ENCODE measurements at regions not wholly inside any gene's neighbourhood (a gene's known extent, or its start where the extent isn't known, plus 50 kb on each side); places are given as distances from the start of the nearest gene placed in this dataset.
A peak's percentile ranks its signal among the peaks of the same experiment; 100 is the strongest.

DNA sequence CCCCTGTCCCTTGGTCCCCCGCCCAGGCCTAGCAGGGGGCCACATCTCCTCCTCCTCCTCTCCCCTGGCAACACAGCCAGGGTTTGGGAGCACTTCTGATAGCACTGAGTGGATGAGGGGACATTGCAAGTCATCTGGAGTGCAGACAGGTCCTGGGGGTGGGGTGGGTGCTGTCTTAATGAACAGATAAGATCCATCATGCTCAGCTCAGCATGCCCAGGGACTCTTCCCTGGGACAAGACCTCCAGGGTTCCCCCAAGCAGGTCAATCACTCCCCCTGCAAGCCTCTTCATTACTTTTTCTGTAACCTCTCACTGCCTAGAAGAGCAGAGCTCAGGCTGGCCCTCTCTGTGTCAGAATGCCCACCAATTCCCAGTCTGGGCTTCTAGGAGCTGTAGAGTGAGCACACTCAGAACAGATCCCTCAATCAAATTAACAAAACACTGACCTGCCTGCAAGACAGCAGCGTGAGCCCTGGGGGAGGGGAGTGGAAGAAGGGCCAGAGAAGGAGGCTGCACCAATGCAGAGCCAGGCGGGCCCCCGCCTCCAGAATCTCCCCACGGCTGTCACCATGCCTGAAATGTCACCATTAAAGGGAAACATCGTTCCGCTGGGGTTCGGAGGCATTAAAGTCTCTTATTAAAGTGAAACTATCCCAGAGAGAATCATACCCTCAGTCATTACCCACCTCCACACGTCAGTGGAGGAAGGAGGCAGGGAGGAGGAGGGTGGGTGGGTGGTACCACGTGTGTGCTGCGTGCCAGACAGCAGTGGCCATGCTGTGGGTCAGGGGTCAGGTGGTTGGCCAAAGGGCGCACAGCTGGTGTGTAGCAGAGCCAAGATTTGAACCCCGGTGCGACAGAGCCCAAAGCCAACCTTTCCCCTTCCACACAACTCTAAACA is 114.7 kb upstream of the LINGO1 start:
- Mint-ChIP-seq H3K4me1 (peaks cover 5 to 10% (median 7%) of the 10 kb centered on the region in 3 donors), H3K9me3 (no peaks in the 10 kb centered on the region), H3K36me3 (no peaks in the 10 kb centered on the region), H3K4me3 (peak overlapping the region in 1 of 3 donors; percentile 39), H3K27me3 (peaks cover 0 to 11% of the 10 kb centered on the region in 2 donors), H3K27ac (no peak overlapping the region)
- H3K27me3 ChIP-seq (replicated peaks in 1 of 2; ENCODE audit: control insufficient read depth in 2 of 2, extremely low read depth in 1 of 2, insufficient read depth in 2 of 2, low read length in 1 of 2), result peaks cover 0 to 35% of the 10 kb centered on the region in 2 experiments
- H3K36me3 ChIP-seq (ENCODE audit: control insufficient read depth in 2 of 2, extremely low read depth in 1 of 2, insufficient read depth in 1 of 2, low read length in 1 of 2), result no peaks in the 10 kb centered on the region
- no peak for ATAC-seq (replicated peaks in 1 of 4)
- H3K4me3 ChIP-seq (ENCODE audit: control insufficient read depth in 1 of 2, extremely low read depth in 1 of 2, low read length in 1 of 2), result no peak overlapping the region
- H3K4me1 ChIP-seq (ENCODE audit: control insufficient read depth in 1 of 2, extremely low read depth in 1 of 2, insufficient read depth in 2 of 2, low read length in 2 of 2), result no peaks in the 10 kb centered on the region
- H3K9me3 ChIP-seq, result no peaks in the 10 kb centered on the region
- POLR2A ChIA-PET, result no interaction called here
- no peak for DNase-seq
- CTCF ChIA-PET, result no interaction called here
- WGBS (ENCODE audit: insufficient coverage), result 72% methylated on average over 4 of the region's 14 CpGs
- H3K27ac ChIP-seq (ENCODE audit: low read length), result no peak overlapping the region

DNA sequence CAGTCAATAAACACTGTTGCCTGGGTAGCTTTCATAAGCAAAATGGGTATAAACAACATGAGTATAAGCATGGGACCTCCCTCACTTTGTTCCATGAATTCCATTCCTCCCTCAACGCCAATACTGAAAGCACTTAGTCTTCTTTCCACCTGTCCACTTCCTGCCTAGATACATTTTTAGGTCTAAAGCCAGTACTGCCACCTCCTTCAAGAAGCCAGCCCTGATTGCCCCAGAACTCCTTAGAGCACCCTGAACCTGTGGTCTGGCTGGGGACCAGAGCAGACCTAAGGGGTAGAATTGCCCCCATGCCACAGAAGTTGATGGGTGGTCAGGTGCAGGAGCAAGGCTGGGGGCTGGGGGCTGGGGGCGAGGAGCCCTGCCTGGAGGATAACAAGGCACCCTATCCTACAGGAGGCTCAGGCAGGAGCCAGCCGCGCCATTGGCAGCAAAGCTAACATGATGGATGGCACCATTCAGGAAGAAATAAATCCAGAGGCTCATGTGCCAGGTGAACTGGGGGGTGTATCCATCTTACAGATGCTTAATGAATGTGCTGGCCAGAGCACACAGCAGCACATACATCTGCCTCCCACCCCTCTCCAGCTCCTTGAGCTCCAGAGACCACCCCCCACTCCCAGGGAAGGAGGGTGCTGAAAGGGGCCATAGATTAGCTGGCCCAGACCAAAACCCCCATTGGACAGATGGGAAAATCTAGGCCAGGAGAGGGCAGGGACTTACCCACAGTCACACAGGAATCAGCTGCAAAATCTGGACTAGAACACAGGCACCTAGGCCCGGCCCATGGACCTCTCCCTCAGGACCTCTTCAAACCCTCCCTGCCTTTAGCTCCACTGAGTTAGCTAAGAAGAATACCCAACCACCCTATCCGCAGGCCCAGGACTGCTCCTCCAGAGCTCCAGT is 113.8 kb upstream of the LINGO1 start:
- H3K9me3 ChIP-seq, result no peaks in the 10 kb centered on the region
- POLR2A ChIA-PET, result no interaction called here
- DNase-seq (no peak), ATAC-seq (replicated peaks in 1 of 4) (no peak)
- H3K36me3 Mint-ChIP-seq, result no peaks in the 10 kb centered on the region
- H3K4me1 Mint-ChIP-seq, result peaks cover 5 to 10% (median 7%) of the 10 kb centered on the region in 3 donors
- H3K27ac ChIP-seq (ENCODE audit: low read length), result no peak overlapping the region
- no peaks in the 10 kb centered on the region for H3K36me3 ChIP-seq (ENCODE audit: control insufficient read depth in 2 of 2, extremely low read depth in 1 of 2, insufficient read depth in 1 of 2, low read length in 1 of 2)
- 50% methylated on average over 1 of the region's 6 CpGs for WGBS (ENCODE audit: insufficient coverage)
- no peak overlapping the region for H3K27ac Mint-ChIP-seq
- H3K9me3 Mint-ChIP-seq, result no peaks in the 10 kb centered on the region
- peaks cover 0 to 11% of the 10 kb centered on the region in 2 donors for H3K27me3 Mint-ChIP-seq
- peaks cover 0 to 44% of the 10 kb centered on the region in 2 experiments for H3K27me3 ChIP-seq (replicated peaks in 1 of 2; ENCODE audit: control insufficient read depth in 2 of 2, extremely low read depth in 1 of 2, insufficient read depth in 2 of 2, low read length in 1 of 2)
- H3K4me1 ChIP-seq (ENCODE audit: control insufficient read depth in 1 of 2, extremely low read depth in 1 of 2, insufficient read depth in 2 of 2, low read length in 2 of 2), result no peaks in the 10 kb centered on the region
- CTCF ChIA-PET, result no interaction called here
- H3K4me3 ChIP-seq (ENCODE audit: control insufficient read depth in 1 of 2, extremely low read depth in 1 of 2, low read length in 1 of 2), result no peak overlapping the region
- no peak overlapping the region for H3K4me3 Mint-ChIP-seq

DNA sequence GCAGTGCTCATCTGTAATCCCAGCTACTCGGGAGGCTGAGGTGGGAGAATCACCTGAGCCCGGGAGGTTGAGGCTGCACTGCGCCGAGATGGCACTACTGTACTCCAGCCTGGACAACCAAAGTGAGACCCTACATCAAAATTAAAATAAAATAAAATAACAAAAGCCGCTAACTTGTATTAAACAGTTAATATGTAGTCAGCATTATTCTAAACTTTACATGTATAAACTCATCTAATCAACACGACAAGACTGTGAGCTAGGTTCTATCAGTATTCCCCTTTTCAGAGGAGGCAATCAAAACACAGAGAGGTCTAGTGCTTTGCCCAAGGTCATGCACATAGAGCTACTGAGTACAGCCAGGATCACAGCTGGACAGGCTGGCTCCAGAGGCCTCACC is 111.7 kb upstream of the LINGO1 start:
- Mint-ChIP-seq H3K4me3 (no peak overlapping the region), H3K27ac (no peak overlapping the region), H3K36me3 (no peaks in the 10 kb centered on the region), H3K4me1 (peaks cover 5 to 10% (median 7%) of the 10 kb centered on the region in 3 donors), H3K9me3 (no peaks in the 10 kb centered on the region), H3K27me3 (peaks cover 5 to 24% of the 10 kb centered on the region in 2 donors)
- Histone ChIP-seq H3K36me3 (ENCODE audit: control insufficient read depth in 2 of 2, extremely low read depth in 1 of 2, insufficient read depth in 1 of 2, low read length in 1 of 2) (no peaks in the 10 kb centered on the region), H3K4me1 (ENCODE audit: control insufficient read depth in 1 of 2, extremely low read depth in 1 of 2, insufficient read depth in 2 of 2, low read length in 2 of 2) (no peaks in the 10 kb centered on the region), H3K9me3 (no peaks in the 10 kb centered on the region), H3K4me3 (ENCODE audit: control insufficient read depth in 1 of 2, extremely low read depth in 1 of 2, low read length in 1 of 2) (no peak overlapping the region), H3K27ac (ENCODE audit: low read length) (no peak overlapping the region), H3K27me3 (replicated peaks in 1 of 2; ENCODE audit: control insufficient read depth in 2 of 2, extremely low read depth in 1 of 2, insufficient read depth in 2 of 2, low read length in 1 of 2) (peaks cover 0 to 55% of the 10 kb centered on the region in 2 experiments)
- WGBS (ENCODE audit: insufficient coverage), result no CpG with 5 or more reads among the region's 6 CpGs
- ChIA-PET CTCF (no interaction called here), POLR2A (no interaction called here)
- no peak for ATAC-seq (replicated peaks in 1 of 4)
- DNase-seq, result no peak

DNA sequence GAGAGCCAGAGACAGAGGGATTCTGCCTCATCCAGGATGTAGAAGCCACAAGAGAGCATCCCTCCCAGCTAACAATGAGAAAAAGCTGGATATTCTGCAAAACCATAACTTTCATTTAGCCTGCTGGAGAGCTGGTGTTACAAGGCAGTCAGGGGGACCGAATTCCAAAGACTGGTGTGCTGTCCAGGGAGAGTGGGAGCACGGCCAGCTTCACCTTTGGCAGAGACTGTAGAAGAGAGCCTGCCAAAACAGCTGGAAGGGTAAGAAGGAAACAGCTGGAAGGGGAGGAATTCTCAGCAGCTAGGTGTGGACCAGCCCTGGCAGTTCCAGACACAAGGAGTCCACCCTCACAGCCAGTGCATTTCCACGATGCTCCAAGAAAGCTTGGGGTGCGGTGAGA is 109.9 kb upstream of the LINGO1 start:
- no peaks in the 10 kb centered on the region for H3K9me3 Mint-ChIP-seq
- H3K4me1 ChIP-seq (ENCODE audit: control insufficient read depth in 1 of 2, extremely low read depth in 1 of 2, insufficient read depth in 2 of 2, low read length in 2 of 2), result no peaks in the 10 kb centered on the region
- no peak for DNase-seq
- POLR2A ChIA-PET, result no interaction called here
- no peaks in the 10 kb centered on the region for H3K9me3 ChIP-seq
- H3K4me1 Mint-ChIP-seq, result peaks cover 4% of the 10 kb centered on the region in 3 donors
- ATAC-seq (replicated peaks in 1 of 4), result no peak
- CTCF ChIA-PET, result no interaction called here
- H3K36me3 Mint-ChIP-seq, result no peaks in the 10 kb centered on the region
- no peaks in the 10 kb centered on the region for H3K36me3 ChIP-seq (ENCODE audit: control insufficient read depth in 2 of 2, extremely low read depth in 1 of 2, insufficient read depth in 1 of 2, low read length in 1 of 2)
- H3K4me3 ChIP-seq (ENCODE audit: control insufficient read depth in 1 of 2, extremely low read depth in 1 of 2, low read length in 1 of 2), result no peak overlapping the region
- no peak overlapping the region for H3K27ac Mint-ChIP-seq
- 78% methylated on average over 4 of the region's 4 CpGs for WGBS (ENCODE audit: insufficient coverage)
- H3K27me3 ChIP-seq (replicated peaks in 1 of 2; ENCODE audit: control insufficient read depth in 2 of 2, extremely low read depth in 1 of 2, insufficient read depth in 2 of 2, low read length in 1 of 2), result peaks cover 0 to 59% of the 10 kb centered on the region in 2 experiments
- H3K27me3 Mint-ChIP-seq, result peaks cover 13 to 30% of the 10 kb centered on the region in 2 donors
- no peak overlapping the region for H3K4me3 Mint-ChIP-seq
- H3K27ac ChIP-seq (ENCODE audit: low read length), result no peak overlapping the region

DNA sequence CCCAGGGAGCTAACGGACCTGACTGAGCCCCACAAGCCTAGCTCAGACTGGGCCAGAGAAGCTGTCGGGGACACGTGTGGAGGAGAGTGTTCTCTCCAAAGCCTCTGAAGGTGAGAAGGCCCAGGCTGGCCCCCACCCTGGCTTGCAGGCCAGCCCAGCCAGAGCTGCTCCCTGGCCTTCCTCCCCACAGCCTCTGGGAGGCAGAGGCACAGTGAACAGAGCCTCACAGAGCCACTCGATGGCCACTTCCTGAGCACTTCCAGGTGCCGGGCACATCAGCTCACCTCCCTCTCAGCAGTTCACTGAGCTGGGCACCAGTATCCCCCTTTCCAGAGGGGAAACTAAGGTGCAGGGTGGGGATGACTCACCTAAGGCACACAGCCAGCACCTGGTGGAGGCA is 109.4 kb upstream of the LINGO1 start:
- DNase-seq (no peak), ATAC-seq (replicated peaks in 1 of 4) (no peak)
- Histone ChIP-seq H3K36me3 (ENCODE audit: control insufficient read depth in 2 of 2, extremely low read depth in 1 of 2, insufficient read depth in 1 of 2, low read length in 1 of 2) (no peaks in the 10 kb centered on the region), H3K27ac (ENCODE audit: low read length) (no peak overlapping the region), H3K9me3 (no peaks in the 10 kb centered on the region), H3K4me1 (ENCODE audit: control insufficient read depth in 1 of 2, extremely low read depth in 1 of 2, insufficient read depth in 2 of 2, low read length in 2 of 2) (no peaks in the 10 kb centered on the region), H3K4me3 (ENCODE audit: control insufficient read depth in 1 of 2, extremely low read depth in 1 of 2, low read length in 1 of 2) (no peak overlapping the region), H3K27me3 (replicated peaks in 1 of 2; ENCODE audit: control insufficient read depth in 2 of 2, extremely low read depth in 1 of 2, insufficient read depth in 2 of 2, low read length in 1 of 2) (peaks cover 0 to 59% of the 10 kb centered on the region in 2 experiments)
- Mint-ChIP-seq H3K36me3 (no peaks in the 10 kb centered on the region), H3K27me3 (peaks cover 15 to 27% of the 10 kb centered on the region in 2 donors), H3K9me3 (no peaks in the 10 kb centered on the region), H3K4me3 (no peak overlapping the region), H3K27ac (no peak overlapping the region), H3K4me1 (no peaks in the 10 kb centered on the region)
- 90% methylated on average over 3 of the region's 5 CpGs for WGBS (ENCODE audit: insufficient coverage)
- ChIA-PET POLR2A (no interaction called here), CTCF (no interaction called here)

DNA sequence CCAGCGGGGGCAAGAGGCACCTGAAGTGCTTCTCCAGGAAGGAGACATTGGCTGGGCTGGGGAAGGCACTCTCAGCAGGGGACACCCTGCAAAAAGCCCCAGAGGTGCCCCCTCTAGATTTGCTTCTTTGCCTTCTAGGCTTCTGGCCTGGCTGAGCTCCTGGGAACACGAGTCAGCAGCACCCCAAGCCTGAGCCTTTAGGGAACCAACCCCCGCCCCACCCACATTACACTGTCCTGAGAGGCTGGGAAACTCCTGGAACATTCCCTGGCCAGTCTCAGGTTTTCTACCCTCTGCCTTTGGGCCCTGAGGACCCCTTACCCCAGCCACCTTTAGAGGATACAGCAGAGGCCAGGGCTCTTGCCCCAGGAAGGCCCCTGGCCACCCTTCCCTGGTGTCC is 108.4 kb upstream of the LINGO1 start:
- no peak overlapping the region for H3K4me3 ChIP-seq (ENCODE audit: control insufficient read depth in 1 of 2, extremely low read depth in 1 of 2, low read length in 1 of 2)
- no peak overlapping the region for H3K27ac ChIP-seq (ENCODE audit: low read length)
- Mint-ChIP-seq H3K27me3 (peaks cover 17 to 30% of the 10 kb centered on the region in 2 donors), H3K27ac (no peak overlapping the region), H3K4me1 (no peaks in the 10 kb centered on the region), H3K9me3 (no peaks in the 10 kb centered on the region), H3K4me3 (no peak overlapping the region), H3K36me3 (no peaks in the 10 kb centered on the region)
- no peaks in the 10 kb centered on the region for H3K36me3 ChIP-seq (ENCODE audit: control insufficient read depth in 2 of 2, extremely low read depth in 1 of 2, insufficient read depth in 1 of 2, low read length in 1 of 2)
- H3K4me1 ChIP-seq (ENCODE audit: control insufficient read depth in 1 of 2, extremely low read depth in 1 of 2, insufficient read depth in 2 of 2, low read length in 2 of 2), result no peaks in the 10 kb centered on the region
- CTCF ChIA-PET, result no interaction called here
- ATAC-seq (replicated peaks in 1 of 4) (no peak), DNase-seq (no peak)
- POLR2A ChIA-PET, result no interaction called here
- peaks cover 0 to 62% of the 10 kb centered on the region in 2 experiments for H3K27me3 ChIP-seq (replicated peaks in 1 of 2; ENCODE audit: control insufficient read depth in 2 of 2, extremely low read depth in 1 of 2, insufficient read depth in 2 of 2, low read length in 1 of 2)
- no peaks in the 10 kb centered on the region for H3K9me3 ChIP-seq
- WGBS (ENCODE audit: insufficient coverage), result 48% methylated on average over 3 of the region's 3 CpGs

Data from T-cell (primary cell).